WERI-Rb-1 (cell line): ENCODE measurements at regions not wholly inside any gene's neighbourhood (a gene's known extent, or its start where the extent isn't known, plus 50 kb on each side); places are given as distances from the start of the nearest gene placed in this dataset.

Source experiments
- DNase-seq: peaks from one replicate; pipeline ENCODE4 v3.0.0-alpha.2; 2020
- H3K27ac ChIP-seq: fragments of 250-450 bp; sonication (Bioruptor Pico); 2 replicates; pipeline ENCODE4 v1.5.1; 2020; ENCODE audit warnings: mild to moderate bottlenecking, moderate library complexity
- H3K27me3 ChIP-seq: fragments of 250-450 bp; sonication (Bioruptor Pico); 2 replicates; pipeline ENCODE4 v1.5.1; 2021; ENCODE audit warnings: mild to moderate bottlenecking, low read depth, moderate library complexity; ENCODE audit not compliant: insufficient read depth, severe bottlenecking
- H3K36me3 ChIP-seq: fragments of 250-450 bp; sonication (Bioruptor Pico); 2 replicates; pipeline ENCODE4 v1.5.1; 2020; ENCODE audit warnings: mild to moderate bottlenecking, moderate library complexity
- H3K4me3 ChIP-seq: 2 replicates; pipeline ENCODE4 v1.5.1; 2011; ENCODE audit warnings: low read depth, mild to moderate bottlenecking, control low read depth, low read length
- H3K9me3 ChIP-seq: fragments of 250-450 bp; sonication (Bioruptor Pico); 2 replicates; pipeline ENCODE4 v1.5.1; 2021; ENCODE audit warnings: mild to moderate bottlenecking, moderate library complexity; ENCODE audit not compliant: severe bottlenecking
- CTCF ChIP-seq: IDR thresholded peaks from 2 replicates; pipeline ENCODE4 v1.5.1; 2011; ENCODE audit warnings: low read depth, mild to moderate bottlenecking, control low read depth, inconsistent platforms, low read length

DNA sequence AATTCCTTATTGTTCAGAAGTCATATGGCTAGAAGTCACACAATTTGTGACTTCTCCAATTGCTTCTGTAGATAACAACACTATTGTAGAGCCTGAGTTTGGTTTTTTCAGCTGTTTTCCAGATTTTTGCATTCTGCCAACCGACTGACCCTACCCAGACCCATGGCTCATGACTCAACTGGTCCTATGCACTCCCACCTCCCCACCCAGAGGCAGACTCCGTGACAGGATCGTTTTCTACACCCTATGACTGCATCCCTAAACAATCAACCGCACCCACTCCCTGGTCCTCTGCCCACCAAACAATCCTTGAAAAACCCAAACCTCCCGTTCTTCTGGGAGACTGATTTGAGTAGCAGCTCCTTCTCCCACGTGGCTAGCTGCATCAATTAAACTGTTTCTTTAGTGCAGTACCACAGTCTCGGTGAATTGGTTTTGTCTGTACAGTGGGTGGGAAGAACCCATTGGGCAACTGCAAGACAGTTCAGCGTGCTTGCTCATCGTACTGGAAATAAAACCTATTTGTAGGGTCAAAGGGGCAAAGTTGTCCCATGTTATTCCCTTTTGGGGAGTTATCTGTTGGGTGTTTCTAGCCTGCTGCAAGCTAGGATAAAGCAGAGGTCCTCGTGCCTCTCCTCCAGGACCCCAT, 150.3 kb upstream of the FAM20C start:
- Histone ChIP-seq H3K27me3 (no peaks in the 10 kb centered on the region), H3K9me3 (peaks cover 2% of the 10 kb centered on the region), H3K36me3 (no peaks in the 10 kb centered on the region), H3K27ac (no peak overlapping the region), H3K4me3 (no peak overlapping the region)
- no peak for TF ChIP-seq CTCF
- no peak for DNase-seq

DNA sequence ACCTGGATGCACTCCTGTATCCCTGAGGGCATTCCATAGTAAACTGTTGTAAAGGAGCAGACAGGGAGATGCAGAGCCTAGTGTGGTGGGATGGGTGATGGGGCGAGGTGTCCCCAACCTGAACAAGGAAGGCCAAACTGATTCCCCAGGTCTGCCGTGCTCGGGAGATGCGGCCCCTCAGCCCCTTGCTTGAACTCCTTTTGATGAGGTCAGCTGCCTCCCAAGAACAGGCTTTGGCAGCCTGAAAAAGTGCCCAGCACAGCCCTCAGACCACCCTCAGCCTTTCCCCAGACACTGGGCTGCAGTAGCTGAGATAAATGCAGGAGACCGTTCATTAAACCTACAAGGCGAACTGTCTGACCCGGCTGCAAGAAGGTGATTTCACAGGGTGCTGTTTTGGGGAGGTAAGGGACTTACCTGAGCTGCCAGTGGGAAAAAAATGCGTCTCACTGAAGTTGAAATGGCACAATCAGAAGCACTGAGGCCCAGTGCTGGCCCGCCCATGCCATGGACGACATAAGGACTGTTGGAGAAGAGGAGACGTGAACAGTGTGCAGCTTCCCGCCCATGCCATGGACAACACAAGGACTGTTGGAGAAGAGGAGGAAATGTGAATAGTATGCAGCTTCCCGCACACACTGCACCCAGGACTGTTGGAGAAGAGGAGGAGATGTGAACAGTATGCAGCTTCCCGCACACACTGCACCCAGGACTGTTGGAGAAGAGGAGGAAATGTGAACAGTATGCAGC, 148.4 kb upstream of the FAM20C start:
- Histone ChIP-seq H3K27ac (no peak overlapping the region), H3K27me3 (no peaks in the 10 kb centered on the region), H3K36me3 (no peaks in the 10 kb centered on the region), H3K4me3 (no peak overlapping the region), H3K9me3 (peaks cover 2% of the 10 kb centered on the region)
- no peak for DNase-seq
- TF ChIP-seq CTCF, result no peak

DNA sequence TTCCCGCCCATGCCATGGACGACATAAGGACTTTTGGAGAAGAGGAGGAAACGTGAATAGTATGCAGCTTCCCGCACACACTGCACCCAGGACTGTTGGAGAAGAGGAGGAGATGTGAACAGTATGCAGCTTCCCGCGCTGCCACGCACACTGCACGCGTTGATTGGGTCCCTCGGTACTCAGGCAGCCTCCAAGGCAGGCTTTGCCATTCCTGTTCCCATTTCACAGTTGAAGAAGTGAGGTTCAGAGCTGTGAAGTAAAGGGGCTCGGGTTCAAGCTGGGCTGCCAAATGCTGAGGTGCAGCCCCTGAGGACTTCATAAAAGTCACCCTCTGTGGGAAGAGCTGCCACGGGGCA, 147.9 kb upstream of the FAM20C start:
- TF ChIP-seq CTCF, result no peak
- DNase-seq, result no peak
- Histone ChIP-seq H3K27me3 (no peaks in the 10 kb centered on the region), H3K9me3 (peaks cover 2% of the 10 kb centered on the region), H3K4me3 (no peak overlapping the region), H3K36me3 (no peaks in the 10 kb centered on the region), H3K27ac (no peak overlapping the region)

GRCh38 chr7:45106-46090, 147.0 kb upstream of the FAM20C start:
- no peak for TF ChIP-seq CTCF
- no peaks in the 10 kb centered on the region for H3K27me3 ChIP-seq
- H3K27ac ChIP-seq, result no peak overlapping the region
- H3K36me3 ChIP-seq, result no peaks in the 10 kb centered on the region
- no peak overlapping the region for H3K4me3 ChIP-seq
- H3K9me3 ChIP-seq, result peaks cover 2% of the 10 kb centered on the region
- DNase-seq, result no peak

- Histone ChIP-seq H3K4me3 (no peak overlapping the region), H3K27ac (no peak overlapping the region), H3K27me3 (no peaks in the 10 kb centered on the region), H3K9me3 (peaks cover 2% of the 10 kb centered on the region), H3K36me3 (no peaks in the 10 kb centered on the region)
- DNase-seq, result no peak
- no peak for TF ChIP-seq CTCF
Measured at GRCh38 chr7:46123-46829, 146.1 kb upstream of the FAM20C start.
